ENCODE measurements at regions not wholly inside any gene's neighbourhood (a gene's known extent, or its start where the extent isn't known, plus 50 kb on each side); places are given as distances from the start of the nearest gene placed in this dataset.
A peak's percentile ranks its signal among the peaks of the same experiment; 100 is the strongest.

GRCh38 chr16:56013962-56014552 is 138.9 kb upstream of the CES5A start:
- peak; percentile 1 for DNase-seq (ENCODE audit: low read depth)
- no peak overlapping the region for H3K4me3 ChIP-seq (ENCODE audit: control insufficient read depth, low read depth, low read length)
- no peak for TF ChIP-seq CTCF (conservative IDR thresholded peaks at IDR 0.05; ENCODE audit: control insufficient read depth, insufficient read depth, low read depth, low read length)

- no peak for TF ChIP-seq CTCF (conservative IDR thresholded peaks at IDR 0.05; ENCODE audit: control insufficient read depth, insufficient read depth, low read depth, low read length)
- no peak overlapping the region for H3K4me3 ChIP-seq (ENCODE audit: control insufficient read depth, low read depth, low read length)
- DNase-seq (ENCODE audit: low read depth) = no peak
Measured at GRCh38 chr16:56012482-56012811, 137.3 kb upstream of the CES5A start.

- TF ChIP-seq CTCF (conservative IDR thresholded peaks at IDR 0.05; ENCODE audit: control insufficient read depth, insufficient read depth, low read depth, low read length) = no peak
- no peak overlapping the region for H3K4me3 ChIP-seq (ENCODE audit: control insufficient read depth, low read depth, low read length)
- DNase-seq (ENCODE audit: low read depth) = no peak
Measured at GRCh38 chr16:56011808-56012481, 136.8 kb upstream of the CES5A start.

- TF ChIP-seq CTCF (conservative IDR thresholded peaks at IDR 0.05; ENCODE audit: control insufficient read depth, insufficient read depth, low read depth, low read length) = no peak
- H3K4me3 ChIP-seq (ENCODE audit: control insufficient read depth, low read depth, low read length) = no peak overlapping the region
- no peak for DNase-seq (ENCODE audit: low read depth)
Measured at GRCh38 chr16:56005958-56006357, 130.8 kb upstream of the CES5A start.

GRCh38 chr16:55999683-56000082 is 124.5 kb upstream of the CES5A start:
- H3K4me3 ChIP-seq (ENCODE audit: control insufficient read depth, low read depth, low read length) = no peak overlapping the region
- TF ChIP-seq CTCF (conservative IDR thresholded peaks at IDR 0.05; ENCODE audit: control insufficient read depth, insufficient read depth, low read depth, low read length) = no peak
- DNase-seq (ENCODE audit: low read depth) = no peak

GRCh38 chr16:55993088-55993487 is 117.9 kb upstream of the CES5A start:
- TF ChIP-seq CTCF (conservative IDR thresholded peaks at IDR 0.05; ENCODE audit: control insufficient read depth, insufficient read depth, low read depth, low read length) = no peak
- no peak overlapping the region for H3K4me3 ChIP-seq (ENCODE audit: control insufficient read depth, low read depth, low read length)
- no peak for DNase-seq (ENCODE audit: low read depth)

All from fibroblast of mammary gland (primary cell).